Mucosa of rectum (tissue), 2 donors: ENCODE measurements at regions not wholly inside any gene's neighbourhood (a gene's known extent, or its start where the extent isn't known, plus 50 kb on each side); places are given as distances from the start of the nearest gene placed in this dataset.
"Not testable (repeated sequence)": the region's sequence is repeated elsewhere in the genome, so short reads cannot be mapped to it uniquely, and the experiment has no call there.

Experiments used
- H3K27ac ChIP-seq, 2 donors: one replicate each; pipeline ENCODE4 v1.7.0; 2013; ENCODE audit warnings: inconsistent platforms in 2 of 2, low read depth in 2 of 2, low read length in 2 of 2
- H3K27me3 ChIP-seq, 2 donors: one replicate each; pipeline ENCODE4 v1.7.0; 2013; ENCODE audit warnings: low read length in 2 of 2; ENCODE audit not compliant: control insufficient read depth in 2 of 2, insufficient read depth in 2 of 2
- H3K36me3 ChIP-seq, 2 donors: one replicate each; pipeline ENCODE4 v1.7.0; 2013; ENCODE audit warnings: low read length in 2 of 2; ENCODE audit not compliant: control insufficient read depth in 2 of 2, insufficient read depth in 2 of 2
- H3K4me1 ChIP-seq, 2 donors: one replicate each; pipeline ENCODE4 v1.7.0; 2013; ENCODE audit warnings: low read length in 2 of 2, mild to moderate bottlenecking in 1 of 2; ENCODE audit not compliant: control insufficient read depth in 2 of 2, insufficient read depth in 2 of 2
- H3K4me3 ChIP-seq, 2 donors: one replicate each; pipeline ENCODE4 v1.7.0; 2013; ENCODE audit warnings: low read length in 2 of 2
- H3K9ac ChIP-seq, 2 donors: one replicate each; pipeline ENCODE4 v1.7.0; 2013; ENCODE audit warnings: low read length in 2 of 2, low read depth in 1 of 2, mild to moderate bottlenecking in 1 of 2
- H3K9me3 ChIP-seq, 2 donors: one replicate each; pipeline ENCODE4 v1.7.0; 2013; ENCODE audit warnings: low read length in 2 of 2; ENCODE audit not compliant: control insufficient read depth in 2 of 2
- donor health status: healthy.
- donor health status: Normal muscosa, but diverticular disease.

DNA sequence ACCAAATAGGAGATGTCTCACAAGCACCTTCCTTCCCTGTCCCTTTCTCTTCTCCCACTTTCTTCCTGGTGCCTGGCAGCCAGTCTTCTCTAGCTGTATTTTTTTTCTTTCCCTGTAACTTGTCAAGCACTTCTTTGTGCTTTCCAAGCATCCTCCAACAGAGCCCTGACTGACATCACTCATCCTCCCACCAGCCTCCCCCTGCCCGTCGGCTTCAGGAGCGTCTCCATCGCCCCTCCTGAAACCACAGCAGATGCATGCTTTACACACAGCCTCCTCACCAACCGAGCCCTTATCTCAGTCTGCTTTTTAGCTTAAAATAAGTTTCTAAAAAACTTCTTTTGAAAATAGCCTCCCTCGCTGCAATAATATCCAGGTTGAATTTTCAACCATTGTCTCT, 268.7 kb upstream of the CDH5 start:
- H3K27ac ChIP-seq, result no peak overlapping the region
- H3K4me3 ChIP-seq, result no peak overlapping the region
- H3K9ac ChIP-seq, result no peak overlapping the region
- no peaks in the 10 kb centered on the region for H3K36me3 ChIP-seq
- H3K4me1 ChIP-seq, result no peaks in the 10 kb centered on the region
- H3K27me3 ChIP-seq, result no peaks in the 10 kb centered on the region
- H3K9me3 ChIP-seq, result no peaks in the 10 kb centered on the region

- Histone ChIP-seq H3K9me3 (no peaks in the 10 kb centered on the region), H3K36me3 (no peaks in the 10 kb centered on the region), H3K4me1 (no peaks in the 10 kb centered on the region), H3K9ac (no peak overlapping the region), H3K4me3 (no peak overlapping the region), H3K27ac (no peak overlapping the region), H3K27me3 (no peaks in the 10 kb centered on the region)
Measured at GRCh38 chr16:66095676-66096075, 270.8 kb upstream of the CDH5 start.

DNA sequence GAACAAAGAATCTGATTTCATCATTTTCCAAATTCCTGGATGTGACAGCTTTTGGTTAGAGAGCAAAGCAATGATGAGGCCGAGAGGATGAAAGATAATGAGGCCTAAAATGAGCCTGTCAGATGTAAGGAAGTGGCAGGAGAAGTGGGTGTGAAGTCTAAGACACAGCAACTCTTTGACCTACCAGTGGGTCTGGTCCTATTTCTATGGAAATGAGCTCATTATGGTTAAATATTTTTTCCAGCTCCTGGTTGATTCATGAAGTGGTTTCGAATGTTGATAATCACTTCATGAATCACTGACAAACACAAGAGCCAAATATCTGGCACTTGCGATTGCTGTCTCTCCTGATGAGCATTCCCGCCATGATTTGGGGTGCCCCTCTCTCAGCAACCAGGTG, 273.3 kb upstream of the CDH5 start:
- H3K36me3 ChIP-seq, result no peaks in the 10 kb centered on the region
- H3K27me3 ChIP-seq, result no peaks in the 10 kb centered on the region
- H3K9me3 ChIP-seq, result no peaks in the 10 kb centered on the region
- no peak overlapping the region for H3K9ac ChIP-seq
- H3K27ac ChIP-seq, result no peak overlapping the region
- H3K4me1 ChIP-seq, result no peaks in the 10 kb centered on the region
- H3K4me3 ChIP-seq, result no peak overlapping the region

- Histone ChIP-seq H3K9me3 (no peaks in the 10 kb centered on the region), H3K4me3 (no peak overlapping the region), H3K27me3 (no peaks in the 10 kb centered on the region), H3K9ac (no peak overlapping the region), H3K4me1 (no peaks in the 10 kb centered on the region), H3K36me3 (no peaks in the 10 kb centered on the region), H3K27ac (no peak overlapping the region)
Measured at GRCh38 chr16:66091471-66091891, 275.0 kb upstream of the CDH5 start.

- Histone ChIP-seq H3K27ac (no peak overlapping the region), H3K9me3 (no peaks in the 10 kb centered on the region), H3K36me3 (no peaks in the 10 kb centered on the region), H3K4me3 (no peak overlapping the region), H3K9ac (no peak overlapping the region), H3K27me3 (no peaks in the 10 kb centered on the region), H3K4me1 (no peaks in the 10 kb centered on the region)
Measured at GRCh38 chr16:66088681-66089080, 277.8 kb upstream of the CDH5 start.

DNA sequence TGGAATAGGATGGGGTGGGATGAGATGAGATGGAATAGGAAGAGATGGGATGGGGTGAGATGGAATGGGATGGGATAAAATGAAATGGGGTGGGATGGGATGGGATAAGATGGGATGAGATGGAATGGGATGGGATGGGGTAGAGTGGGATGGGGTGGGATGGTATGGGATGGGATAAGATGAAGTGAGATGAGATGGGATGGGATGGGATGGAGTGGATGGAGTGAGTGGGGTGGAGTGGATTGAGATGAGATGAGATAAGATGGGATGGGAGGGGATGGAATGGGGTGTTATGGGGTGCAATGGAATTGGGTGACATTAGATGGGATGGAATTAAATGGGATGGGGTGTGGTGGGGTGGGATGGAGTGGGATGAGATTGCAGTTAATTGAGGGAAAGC, 279.2 kb upstream of the CDH5 start:
- H3K9me3 ChIP-seq, result no peaks in the 10 kb centered on the region
- no peak overlapping the region for H3K9ac ChIP-seq
- H3K36me3 ChIP-seq, result no peaks in the 10 kb centered on the region
- H3K4me3 ChIP-seq, result no peak overlapping the region
- H3K27me3 ChIP-seq, result no peaks in the 10 kb centered on the region
- H3K4me1 ChIP-seq, result no peaks in the 10 kb centered on the region
- H3K27ac ChIP-seq, result no peak overlapping the region

GRCh38 chr16:66085651-66086050, 280.8 kb upstream of the CDH5 start:
- Histone ChIP-seq H3K27ac (no peak overlapping the region), H3K4me1 (no peaks in the 10 kb centered on the region), H3K9me3 (no peaks in the 10 kb centered on the region), H3K27me3 (no peaks in the 10 kb centered on the region), H3K9ac (no peak overlapping the region), H3K4me3 (no peak overlapping the region), H3K36me3 (no peaks in the 10 kb centered on the region)

GRCh38 chr16:66084731-66085130, 281.8 kb upstream of the CDH5 start:
- not testable (repeated sequence) for H3K9me3 ChIP-seq, H3K9ac ChIP-seq, H3K36me3 ChIP-seq, H3K4me3 ChIP-seq, H3K27ac ChIP-seq, H3K4me1 ChIP-seq, H3K27me3 ChIP-seq

DNA sequence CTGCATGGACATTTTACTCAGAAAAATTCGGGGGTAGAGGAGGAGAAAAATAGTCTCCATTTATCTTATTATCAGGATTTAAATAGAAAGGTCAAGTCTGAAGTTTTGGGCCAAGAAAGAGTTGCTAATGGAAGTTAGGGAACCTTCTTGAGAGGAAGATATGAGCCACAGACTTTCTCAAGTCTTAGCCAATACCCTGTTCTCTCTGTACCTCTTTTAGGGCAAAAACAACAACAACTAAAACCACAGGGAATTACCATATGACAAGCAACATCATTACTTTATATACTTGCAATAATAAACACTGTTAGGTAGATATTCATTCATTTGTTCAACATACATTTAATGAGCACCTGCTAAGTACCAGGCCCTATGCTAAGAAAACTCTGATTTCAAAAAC, 282.2 kb upstream of the CDH5 start:
- Histone ChIP-seq H3K36me3 (no peaks in the 10 kb centered on the region), H3K4me1 (no peaks in the 10 kb centered on the region), H3K27ac (no peak overlapping the region), H3K27me3 (no peaks in the 10 kb centered on the region), H3K4me3 (no peak overlapping the region), H3K9me3 (no peaks in the 10 kb centered on the region), H3K9ac (no peak overlapping the region)

GRCh38 chr16:66083171-66083570, 283.3 kb upstream of the CDH5 start:
- H3K9ac ChIP-seq, result no peak overlapping the region
- H3K27ac ChIP-seq, result no peak overlapping the region

DNA sequence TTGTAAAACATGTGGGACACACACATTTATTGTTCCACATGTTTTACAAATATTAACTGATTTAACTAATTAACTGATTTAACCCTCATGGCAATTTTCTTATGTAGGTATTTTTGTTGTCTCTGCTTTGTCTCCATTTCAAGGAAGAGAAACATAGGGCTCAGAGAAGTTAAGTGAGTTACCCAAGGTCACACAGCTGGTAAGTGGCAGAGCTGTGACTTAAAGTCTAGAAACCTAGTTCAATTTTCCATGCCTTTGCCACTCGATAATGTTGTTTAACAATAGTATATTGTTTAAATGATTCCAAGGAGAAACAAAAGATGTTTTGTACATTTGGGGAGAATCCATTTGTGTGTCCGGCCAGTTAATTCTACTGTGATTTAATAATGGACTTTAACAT, 284.1 kb upstream of the CDH5 start:
- Histone ChIP-seq H3K27me3 (no peaks in the 10 kb centered on the region), H3K27ac (no peak overlapping the region), H3K9me3 (no peaks in the 10 kb centered on the region), H3K4me1 (no peaks in the 10 kb centered on the region), H3K4me3 (no peak overlapping the region), H3K36me3 (no peaks in the 10 kb centered on the region), H3K9ac (no peak overlapping the region)

More at GRCh38 chr16:66083171-66083570, 283.3 kb upstream of the CDH5 start:
- H3K27me3 ChIP-seq, result no peaks in the 10 kb centered on the region
- H3K4me3 ChIP-seq, result no peak overlapping the region
- no peaks in the 10 kb centered on the region for H3K4me1 ChIP-seq
- no peaks in the 10 kb centered on the region for H3K36me3 ChIP-seq
- no peaks in the 10 kb centered on the region for H3K9me3 ChIP-seq
